Kidney epithelial cell (primary cell): ENCODE measurements at regions not wholly inside any gene's neighbourhood (a gene's known extent, or its start where the extent isn't known, plus 50 kb on each side); places are given as distances from the start of the nearest gene placed in this dataset.

Experiments used
- DNase-seq: peaks from one replicate; pipeline ENCODE4 v3.0.0-alpha.2; 2010; ENCODE audit warnings: low read depth
- H3K27me3 ChIP-seq: 2 replicates; pipeline ENCODE4 v1.6.0; 2011; ENCODE audit warnings: low read length; ENCODE audit not compliant: control insufficient read depth, insufficient read depth
- H3K36me3 ChIP-seq: 2 replicates; pipeline ENCODE4 v1.5.1; 2011; ENCODE audit warnings: low read length; ENCODE audit not compliant: control insufficient read depth, insufficient read depth
- H3K4me3 ChIP-seq: 2 replicates; pipeline ENCODE4 v1.5.1; 2011; ENCODE audit warnings: low read depth, mild to moderate bottlenecking, control low read depth, low read length
- TF ChIP-seq, protein P1 (sequence below): IDR thresholded peaks from 2 replicates; pipeline ENCODE4 v1.5.1; 2011; ENCODE audit warnings: mild to moderate bottlenecking, moderate library complexity, low read length, control low read depth, inconsistent platforms; ENCODE audit not compliant: insufficient read depth, poor library complexity, severe bottlenecking

DNA sequence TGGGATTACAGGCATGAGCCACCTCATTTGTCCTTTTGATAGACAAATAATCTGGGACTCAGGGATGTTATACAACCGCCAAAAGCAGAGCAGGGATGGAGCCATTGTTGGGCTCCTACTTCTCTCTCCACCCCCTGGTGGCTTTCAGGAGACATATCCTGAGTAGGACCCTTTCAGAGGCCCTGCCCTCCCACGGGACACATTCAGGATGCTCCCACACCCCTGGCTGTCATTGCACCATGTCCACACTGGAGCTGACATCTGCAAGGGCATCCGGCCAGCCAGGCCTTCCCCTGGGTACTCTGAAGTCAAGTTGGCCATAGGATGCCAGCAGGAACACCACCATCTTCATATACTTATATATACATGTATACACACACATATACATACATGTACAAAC, 181.8 kb downstream of the SYK start:
- no peaks in the 10 kb centered on the region for H3K27me3 ChIP-seq
- no peak for DNase-seq
- H3K36me3 ChIP-seq: no peaks in the 10 kb centered on the region
- no peak overlapping the region for H3K4me3 ChIP-seq
- TF ChIP-seq, protein P1, sequence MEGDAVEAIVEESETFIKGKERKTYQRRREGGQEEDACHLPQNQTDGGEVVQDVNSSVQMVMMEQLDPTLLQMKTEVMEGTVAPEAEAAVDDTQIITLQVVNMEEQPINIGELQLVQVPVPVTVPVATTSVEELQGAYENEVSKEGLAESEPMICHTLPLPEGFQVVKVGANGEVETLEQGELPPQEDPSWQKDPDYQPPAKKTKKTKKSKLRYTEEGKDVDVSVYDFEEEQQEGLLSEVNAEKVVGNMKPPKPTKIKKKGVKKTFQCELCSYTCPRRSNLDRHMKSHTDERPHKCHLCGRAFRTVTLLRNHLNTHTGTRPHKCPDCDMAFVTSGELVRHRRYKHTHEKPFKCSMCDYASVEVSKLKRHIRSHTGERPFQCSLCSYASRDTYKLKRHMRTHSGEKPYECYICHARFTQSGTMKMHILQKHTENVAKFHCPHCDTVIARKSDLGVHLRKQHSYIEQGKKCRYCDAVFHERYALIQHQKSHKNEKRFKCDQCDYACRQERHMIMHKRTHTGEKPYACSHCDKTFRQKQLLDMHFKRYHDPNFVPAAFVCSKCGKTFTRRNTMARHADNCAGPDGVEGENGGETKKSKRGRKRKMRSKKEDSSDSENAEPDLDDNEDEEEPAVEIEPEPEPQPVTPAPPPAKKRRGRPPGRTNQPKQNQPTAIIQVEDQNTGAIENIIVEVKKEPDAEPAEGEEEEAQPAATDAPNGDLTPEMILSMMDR: no peak

DNA sequence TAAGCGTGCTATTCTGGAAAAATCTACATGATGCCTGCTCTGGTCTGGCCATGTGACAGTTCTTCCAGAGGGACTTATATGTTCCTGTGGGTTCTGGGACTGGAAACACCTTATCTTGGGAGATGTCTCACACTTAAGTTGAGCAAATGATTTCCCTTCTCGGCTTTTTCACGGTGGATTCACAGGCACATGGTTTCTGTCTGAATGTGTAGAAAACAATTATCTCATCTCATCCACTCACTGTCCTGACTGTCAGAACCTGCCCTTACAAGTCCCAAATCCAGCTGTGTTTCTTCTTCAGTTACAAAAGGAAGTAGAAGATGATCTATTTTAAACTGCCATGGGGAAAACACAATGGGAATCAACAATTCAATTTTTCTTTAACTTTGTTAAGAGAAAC, 184.0 kb downstream of the SYK start:
- TF ChIP-seq, protein P1: no peak
- DNase-seq: no peak
- H3K4me3 ChIP-seq: no peak overlapping the region

DNA sequence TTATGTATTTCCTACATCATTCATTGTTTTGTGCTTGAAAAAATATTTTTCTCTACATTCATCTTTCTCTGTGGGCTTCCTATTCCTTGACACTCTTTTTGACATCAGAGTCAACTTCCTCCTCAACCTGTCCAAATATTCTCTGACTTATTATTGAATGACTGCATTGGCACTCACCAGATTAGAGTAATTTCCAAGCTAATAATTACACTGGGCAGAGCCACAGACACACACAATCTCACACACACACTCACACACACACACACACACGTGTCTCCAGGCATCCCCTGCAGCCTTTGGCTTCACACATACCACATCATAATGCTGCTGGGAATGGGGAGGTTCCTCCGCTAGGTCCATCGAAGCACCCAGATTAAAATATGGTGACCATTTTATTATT, 184.5 kb downstream of the SYK start:
- no peaks in the 10 kb centered on the region for H3K27me3 ChIP-seq
- DNase-seq: no peak
- TF ChIP-seq, protein P1: no peak
- no peak overlapping the region for H3K4me3 ChIP-seq
- H3K36me3 ChIP-seq: no peaks in the 10 kb centered on the region

More for the DNA sequence above, 184.0 kb downstream of the SYK start:
- H3K36me3 ChIP-seq: no peaks in the 10 kb centered on the region
- H3K27me3 ChIP-seq: no peaks in the 10 kb centered on the region

DNA sequence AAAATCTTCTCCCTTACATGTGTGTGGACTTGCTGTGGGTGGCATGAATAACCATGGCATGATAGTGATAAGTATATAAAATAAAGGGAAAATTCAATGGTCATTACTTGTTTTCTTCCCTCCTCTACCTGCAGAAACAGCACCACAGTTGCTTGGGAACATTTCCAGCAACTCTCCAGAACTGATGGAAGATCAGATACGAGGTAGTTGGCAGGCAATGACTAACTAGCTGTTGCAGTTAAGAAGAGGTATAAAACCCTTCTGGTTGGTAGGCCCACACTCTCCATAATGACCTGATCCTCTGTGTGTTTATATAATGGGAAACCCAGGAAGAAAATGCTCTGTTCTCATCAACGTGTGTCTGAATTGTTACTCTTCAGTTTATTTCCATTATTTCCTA, 185.9 kb downstream of the SYK start:
- no peaks in the 10 kb centered on the region for H3K27me3 ChIP-seq
- no peak for DNase-seq
- no peak overlapping the region for H3K4me3 ChIP-seq
- TF ChIP-seq, protein P1: no peak
- no peaks in the 10 kb centered on the region for H3K36me3 ChIP-seq

DNA sequence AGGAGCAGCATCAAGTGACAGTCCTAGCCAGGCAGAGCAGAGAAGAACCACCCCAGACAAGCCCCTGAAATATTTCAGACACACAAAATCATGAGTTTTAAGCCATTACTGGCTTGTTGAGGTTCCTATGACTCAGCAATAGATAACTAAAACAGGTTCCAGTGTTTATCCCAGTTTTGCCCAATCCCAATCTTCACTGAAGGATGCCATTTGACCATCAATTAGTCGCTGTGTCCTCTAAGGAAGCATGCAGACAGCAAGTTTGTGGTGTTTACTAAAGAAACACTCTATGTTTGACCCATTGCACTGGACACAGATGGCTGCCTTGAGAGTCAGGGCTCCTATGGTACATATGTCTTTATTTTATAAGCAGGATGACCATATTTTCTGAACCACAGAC, 186.7 kb downstream of the SYK start:
- Histone ChIP-seq H3K27me3 (no peaks in the 10 kb centered on the region), H3K4me3 (no peak overlapping the region), H3K36me3 (no peaks in the 10 kb centered on the region)
- no peak for DNase-seq
- TF ChIP-seq, protein P1: no peak

DNA sequence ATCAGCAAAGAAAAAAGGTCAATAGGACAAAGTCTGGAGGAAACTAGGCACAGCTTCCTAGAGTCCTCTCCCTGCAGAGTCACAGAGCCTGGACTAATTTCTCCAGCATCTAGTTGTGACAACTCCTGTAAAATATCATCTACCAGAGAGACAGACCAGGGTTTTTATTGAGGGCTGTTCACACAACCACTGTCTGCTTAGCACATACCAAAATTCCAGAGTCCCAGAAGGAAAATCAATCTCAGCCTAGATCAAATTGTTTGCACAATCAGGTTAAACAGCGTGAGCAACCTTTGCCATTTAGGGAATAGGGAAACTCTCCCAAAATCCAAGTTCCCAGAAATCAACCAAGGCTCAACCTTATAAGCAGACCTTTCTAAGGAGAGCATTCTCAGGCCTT, 190.3 kb downstream of the SYK start:
- no peaks in the 10 kb centered on the region for H3K36me3 ChIP-seq
- TF ChIP-seq, protein P1: no peak
- no peaks in the 10 kb centered on the region for H3K27me3 ChIP-seq
- DNase-seq: no peak
- no peak overlapping the region for H3K4me3 ChIP-seq
